ENCODE measurements at regions not wholly inside any gene's neighbourhood (a gene's known extent, or its start where the extent isn't known, plus 50 kb on each side); places are given as distances from the start of the nearest gene placed in this dataset.

DNA sequence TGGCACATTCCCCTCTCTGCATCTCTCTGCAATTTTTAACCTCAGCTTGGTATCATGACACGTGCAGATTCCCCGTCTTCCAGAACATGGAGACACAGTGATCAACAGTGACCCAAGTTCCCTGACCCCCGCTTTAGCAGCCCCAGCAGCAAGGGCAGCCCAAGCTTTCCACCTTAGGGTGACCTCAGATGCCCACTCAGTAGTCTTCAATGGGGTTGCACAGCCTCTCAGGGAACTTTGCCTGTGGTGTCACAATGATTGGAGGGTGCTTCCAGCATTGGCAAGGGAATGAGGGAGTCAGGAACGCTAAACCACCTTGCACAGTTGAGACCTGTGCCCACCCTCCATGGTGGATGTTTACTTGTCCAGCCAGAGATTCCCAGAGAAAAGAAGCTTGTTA is 287.1 kb upstream of the CDH4 start:
- no peak overlapping the region for H3K27ac ChIP-seq
- TF ChIP-seq, protein P1, sequence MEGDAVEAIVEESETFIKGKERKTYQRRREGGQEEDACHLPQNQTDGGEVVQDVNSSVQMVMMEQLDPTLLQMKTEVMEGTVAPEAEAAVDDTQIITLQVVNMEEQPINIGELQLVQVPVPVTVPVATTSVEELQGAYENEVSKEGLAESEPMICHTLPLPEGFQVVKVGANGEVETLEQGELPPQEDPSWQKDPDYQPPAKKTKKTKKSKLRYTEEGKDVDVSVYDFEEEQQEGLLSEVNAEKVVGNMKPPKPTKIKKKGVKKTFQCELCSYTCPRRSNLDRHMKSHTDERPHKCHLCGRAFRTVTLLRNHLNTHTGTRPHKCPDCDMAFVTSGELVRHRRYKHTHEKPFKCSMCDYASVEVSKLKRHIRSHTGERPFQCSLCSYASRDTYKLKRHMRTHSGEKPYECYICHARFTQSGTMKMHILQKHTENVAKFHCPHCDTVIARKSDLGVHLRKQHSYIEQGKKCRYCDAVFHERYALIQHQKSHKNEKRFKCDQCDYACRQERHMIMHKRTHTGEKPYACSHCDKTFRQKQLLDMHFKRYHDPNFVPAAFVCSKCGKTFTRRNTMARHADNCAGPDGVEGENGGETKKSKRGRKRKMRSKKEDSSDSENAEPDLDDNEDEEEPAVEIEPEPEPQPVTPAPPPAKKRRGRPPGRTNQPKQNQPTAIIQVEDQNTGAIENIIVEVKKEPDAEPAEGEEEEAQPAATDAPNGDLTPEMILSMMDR (conservative IDR thresholded peaks at IDR 0.05): no peak

DNA sequence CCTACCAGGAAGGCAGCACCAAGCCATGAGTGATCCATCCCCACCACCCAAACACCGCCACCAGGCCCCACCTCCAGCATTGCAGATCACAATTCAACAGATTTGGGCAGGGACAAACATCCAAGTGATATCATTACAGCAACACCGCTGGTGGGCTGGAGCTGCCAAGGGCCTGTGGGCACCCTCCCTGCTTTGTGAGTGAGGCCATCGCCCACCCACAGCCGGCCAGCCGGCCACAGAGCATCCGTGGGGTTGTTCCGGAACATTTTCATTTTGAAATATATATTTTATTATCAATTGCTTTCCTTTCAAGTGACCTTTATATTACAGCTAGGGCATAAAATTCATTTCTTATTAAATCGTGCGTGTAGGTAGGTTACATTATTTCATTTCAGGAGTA is 286.0 kb upstream of the CDH4 start:
- TF ChIP-seq, protein P1 (conservative IDR thresholded peaks at IDR 0.05): no peak
- no peak overlapping the region for H3K27ac ChIP-seq

DNA sequence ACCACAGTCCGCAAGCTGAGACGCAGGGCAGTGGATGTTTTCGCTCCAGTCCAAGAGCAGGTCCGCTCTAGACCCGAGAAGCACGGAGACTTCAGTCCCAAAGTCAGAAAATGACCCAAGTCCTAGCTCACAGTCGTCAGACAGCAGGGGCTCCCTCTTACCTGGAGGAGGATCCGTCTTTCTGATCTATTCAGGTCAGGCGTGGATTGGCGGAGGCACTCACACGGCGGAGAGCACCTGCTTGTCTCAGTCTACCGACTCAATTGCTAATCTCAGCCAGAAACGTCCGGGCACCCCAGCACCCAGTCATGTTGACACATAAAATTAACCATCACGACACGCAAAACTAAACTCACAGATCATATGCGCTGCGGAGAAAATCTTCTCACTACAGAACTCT is 285.3 kb upstream of the CDH4 start:
- no peak overlapping the region for H3K27ac ChIP-seq
- TF ChIP-seq, protein P1 (conservative IDR thresholded peaks at IDR 0.05): no peak

DNA sequence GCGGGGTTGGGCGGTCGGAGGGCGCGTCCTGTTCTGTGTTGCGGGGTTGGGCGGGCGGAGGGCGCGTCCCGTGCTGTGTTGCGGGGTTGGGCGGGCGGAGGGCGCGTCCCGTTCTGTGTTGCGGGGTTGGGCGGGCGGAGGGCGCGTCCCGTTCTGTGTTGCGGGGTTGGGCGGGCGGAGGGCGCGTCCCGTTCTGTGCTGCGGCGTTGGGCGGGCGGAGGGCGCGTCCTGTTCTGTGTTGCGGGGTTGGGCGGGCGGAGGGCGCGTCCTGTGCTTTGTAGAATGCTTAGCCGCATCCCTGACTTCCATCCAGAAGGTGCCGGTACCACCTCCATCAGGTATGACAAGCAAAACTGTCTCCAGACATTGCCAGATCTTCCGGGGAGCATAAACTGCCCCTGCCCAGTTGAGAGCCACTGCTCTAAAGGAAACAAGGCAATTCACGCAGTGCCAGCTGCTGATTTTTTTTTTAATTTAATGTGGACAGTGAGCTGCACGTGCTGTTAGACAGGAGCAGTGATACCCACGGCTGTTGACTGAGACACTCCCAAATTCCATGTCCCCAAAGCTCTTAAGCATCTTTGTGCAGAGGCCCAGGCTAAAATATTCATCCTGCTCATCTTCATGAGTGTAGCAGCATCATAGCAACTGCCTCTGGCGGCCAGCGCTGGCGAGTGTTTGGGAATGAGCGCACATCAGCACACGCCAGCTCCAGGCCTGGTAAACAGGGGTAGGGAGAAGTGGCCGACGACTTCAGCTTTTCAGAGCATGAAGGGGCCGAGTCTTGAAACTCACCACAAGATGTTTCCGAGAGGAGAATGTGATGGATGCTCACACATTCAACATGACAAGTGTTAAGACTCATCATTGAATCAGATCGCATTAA is 284.4 kb upstream of the CDH4 start:
- no peak overlapping the region for H3K27ac ChIP-seq
- TF ChIP-seq, protein P1 (conservative IDR thresholded peaks at IDR 0.05): no peak

DNA sequence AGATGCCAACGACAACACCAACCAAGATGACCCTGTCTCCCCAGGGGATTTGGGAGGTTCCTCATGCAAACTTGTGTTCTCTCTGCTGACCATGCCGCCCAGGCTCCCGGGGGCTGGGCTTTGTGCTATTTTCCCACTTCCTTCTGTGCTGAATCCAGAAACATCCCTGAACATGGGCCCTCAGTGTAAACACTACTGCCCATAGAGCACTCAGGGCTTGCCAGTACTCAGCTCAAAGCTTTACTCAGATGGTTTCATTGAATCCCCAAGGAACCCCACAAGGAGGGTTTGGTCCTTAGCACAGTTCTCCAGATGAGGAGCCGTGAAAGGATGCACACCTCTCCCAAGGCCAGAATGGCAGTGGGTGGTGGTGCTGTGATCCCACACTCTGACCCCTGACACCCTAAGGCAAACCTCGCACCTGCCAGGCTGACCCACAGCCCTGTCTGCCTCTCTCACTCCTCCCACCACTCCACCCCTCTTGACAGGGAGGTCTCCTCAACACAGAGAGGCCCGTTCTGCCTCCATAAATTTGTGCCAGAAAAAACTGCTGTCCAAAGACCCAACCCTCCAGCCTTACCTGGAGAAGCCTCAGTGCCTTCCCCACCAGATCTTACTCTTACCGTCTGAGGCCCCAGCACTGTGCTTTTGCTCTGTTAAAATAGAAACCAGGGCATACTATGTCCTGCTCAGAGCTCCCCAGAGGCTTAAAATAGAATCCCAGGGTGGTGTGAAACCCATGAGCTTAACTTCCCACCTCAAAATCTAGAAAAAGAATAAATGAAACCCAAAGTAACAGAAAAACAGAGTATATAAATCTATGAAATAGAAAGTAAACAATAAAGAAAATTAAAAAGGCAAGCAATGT is 283.0 kb upstream of the CDH4 start:
- no peak overlapping the region for H3K27ac ChIP-seq
- TF ChIP-seq, protein P1 (conservative IDR thresholded peaks at IDR 0.05): no peak

DNA sequence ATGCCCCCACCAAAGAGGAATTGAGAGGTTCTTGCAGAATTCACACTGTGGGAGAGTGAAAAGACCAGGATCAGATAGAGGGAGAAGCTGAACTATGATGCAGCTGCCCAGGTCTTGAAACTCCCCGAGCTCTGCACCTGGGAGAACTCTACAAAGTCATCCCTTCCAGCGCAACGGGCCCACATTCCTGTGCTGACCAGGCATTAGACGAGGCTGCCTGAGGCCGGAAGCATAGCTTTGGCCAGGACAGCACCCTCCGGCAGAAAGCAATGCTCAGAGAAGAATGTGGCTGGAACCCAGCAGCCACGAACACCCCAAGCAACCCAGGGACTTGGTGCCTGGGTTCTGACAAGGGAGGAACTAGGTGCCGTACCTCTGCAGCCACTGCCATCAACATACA is 281.5 kb upstream of the CDH4 start:
- TF ChIP-seq, protein P1 (conservative IDR thresholded peaks at IDR 0.05): no peak
- H3K27ac ChIP-seq: no peak overlapping the region

DNA sequence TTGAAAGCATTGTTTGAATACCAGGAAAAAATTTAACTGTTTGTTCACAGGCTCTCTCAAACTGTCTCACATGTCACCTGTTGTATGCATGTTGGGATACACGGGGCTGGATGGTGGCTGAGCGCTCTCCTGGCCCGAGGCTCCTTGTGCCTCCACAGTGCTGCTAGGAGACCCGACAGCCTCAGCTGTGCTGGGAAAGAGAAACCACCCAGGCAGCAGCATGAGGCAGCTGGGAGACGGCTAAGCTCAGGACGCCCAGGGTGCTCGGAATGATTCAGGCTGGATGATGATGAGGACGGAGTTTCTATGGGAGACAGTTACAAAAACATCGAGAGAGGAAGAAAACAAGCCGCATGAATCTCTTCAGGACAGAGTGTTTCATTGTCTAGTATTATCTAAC is 278.0 kb upstream of the CDH4 start:
- TF ChIP-seq, protein P1 (conservative IDR thresholded peaks at IDR 0.05): no peak

More for the DNA sequence above, 278.0 kb upstream of the CDH4 start:
- no peak overlapping the region for H3K27ac ChIP-seq
